ENCODE measurements at regions not wholly inside any gene's neighbourhood (a gene's known extent, or its start where the extent isn't known, plus 50 kb on each side); places are given as distances from the start of the nearest gene placed in this dataset.

GRCh38 chr10:28805390-28805789, 128.1 kb downstream of the BAMBI start:
- H3K4me1 Mint-ChIP-seq (ENCODE audit: low read depth, unreplicated experiment) = peaks cover 10% of the 10 kb centered on the region
- no peaks in the 10 kb centered on the region for H3K9me3 Mint-ChIP-seq (ENCODE audit: unreplicated experiment)
- TF ChIP-seq CTCF (IDR thresholded peaks at IDR 0.05; ENCODE audit: partially characterized antibody, unreplicated experiment) = no peak

GRCh38 chr10:28806488-28806941, 129.2 kb downstream of the BAMBI start:
- Mint-ChIP-seq H3K4me3 (ENCODE audit: unreplicated experiment) (no peak overlapping the region), H3K27ac (ENCODE audit: unreplicated experiment) (no peak overlapping the region), H3K4me1 (ENCODE audit: low read depth, unreplicated experiment) (peaks cover 10% of the 10 kb centered on the region), H3K36me3 (ENCODE audit: unreplicated experiment) (no peaks in the 10 kb centered on the region), H3K9me3 (ENCODE audit: unreplicated experiment) (no peaks in the 10 kb centered on the region), H3K27me3 (ENCODE audit: unreplicated experiment) (peaks cover 2% of the 10 kb centered on the region)
- no peak for TF ChIP-seq CTCF (IDR thresholded peaks at IDR 0.05; ENCODE audit: partially characterized antibody, unreplicated experiment)
- no peak for DNase-seq

More at GRCh38 chr10:28805390-28805789, 128.1 kb downstream of the BAMBI start:
- Mint-ChIP-seq H3K27ac (ENCODE audit: unreplicated experiment) (no peak overlapping the region), H3K27me3 (ENCODE audit: unreplicated experiment) (no peaks in the 10 kb centered on the region), H3K4me3 (ENCODE audit: unreplicated experiment) (no peak overlapping the region), H3K36me3 (ENCODE audit: unreplicated experiment) (no peaks in the 10 kb centered on the region)
- no peak for DNase-seq

DNA sequence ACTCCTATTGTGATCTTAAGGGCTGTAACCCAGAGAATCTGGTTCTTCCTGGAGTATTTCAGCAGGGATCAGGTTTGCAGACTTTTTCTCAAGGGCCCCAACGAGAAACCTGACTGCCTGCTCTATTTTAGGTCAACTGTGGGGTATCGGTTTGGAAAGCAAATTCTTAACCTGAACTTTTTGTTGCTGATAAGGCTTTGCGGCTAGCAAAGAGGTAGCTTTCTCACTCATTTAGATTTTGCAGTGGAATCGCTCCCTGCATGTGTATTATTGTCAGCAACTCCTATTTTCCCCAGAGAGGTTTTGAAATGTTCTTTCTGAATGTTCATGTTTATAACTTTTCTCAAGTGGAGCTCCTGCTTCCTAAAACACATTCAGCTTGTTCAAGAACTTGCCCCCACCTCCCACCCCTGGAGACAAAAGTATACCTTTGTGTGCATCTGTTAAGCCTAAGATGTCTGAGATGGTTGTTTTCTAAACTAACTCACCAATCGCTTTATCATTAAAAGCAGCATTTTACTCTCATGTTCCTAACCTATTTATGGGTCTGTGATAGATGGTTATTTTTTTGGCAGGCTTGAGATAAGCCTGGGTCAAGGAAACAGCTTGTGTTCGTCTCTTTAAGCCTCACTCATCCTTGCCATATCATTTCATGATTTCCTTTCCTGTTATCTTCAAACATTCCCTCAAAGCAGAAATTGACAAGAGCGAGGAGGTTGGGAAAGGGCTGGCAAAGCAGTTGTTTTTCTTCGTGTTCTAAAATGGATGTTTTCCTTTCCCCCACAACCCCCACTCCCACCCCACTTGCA, 129.8 kb downstream of the BAMBI start:
- no peak for TF ChIP-seq CTCF (IDR thresholded peaks at IDR 0.05; ENCODE audit: partially characterized antibody, unreplicated experiment)
- H3K4me1 Mint-ChIP-seq (ENCODE audit: low read depth, unreplicated experiment) = peaks cover 10% of the 10 kb centered on the region
- H3K27ac Mint-ChIP-seq (ENCODE audit: unreplicated experiment) = no peak overlapping the region
- no peaks in the 10 kb centered on the region for H3K36me3 Mint-ChIP-seq (ENCODE audit: unreplicated experiment)
- no peak for DNase-seq
- H3K9me3 Mint-ChIP-seq (ENCODE audit: unreplicated experiment) = no peaks in the 10 kb centered on the region
- peaks cover 2% of the 10 kb centered on the region for H3K27me3 Mint-ChIP-seq (ENCODE audit: unreplicated experiment)
- H3K4me3 Mint-ChIP-seq (ENCODE audit: unreplicated experiment) = no peak overlapping the region

DNA sequence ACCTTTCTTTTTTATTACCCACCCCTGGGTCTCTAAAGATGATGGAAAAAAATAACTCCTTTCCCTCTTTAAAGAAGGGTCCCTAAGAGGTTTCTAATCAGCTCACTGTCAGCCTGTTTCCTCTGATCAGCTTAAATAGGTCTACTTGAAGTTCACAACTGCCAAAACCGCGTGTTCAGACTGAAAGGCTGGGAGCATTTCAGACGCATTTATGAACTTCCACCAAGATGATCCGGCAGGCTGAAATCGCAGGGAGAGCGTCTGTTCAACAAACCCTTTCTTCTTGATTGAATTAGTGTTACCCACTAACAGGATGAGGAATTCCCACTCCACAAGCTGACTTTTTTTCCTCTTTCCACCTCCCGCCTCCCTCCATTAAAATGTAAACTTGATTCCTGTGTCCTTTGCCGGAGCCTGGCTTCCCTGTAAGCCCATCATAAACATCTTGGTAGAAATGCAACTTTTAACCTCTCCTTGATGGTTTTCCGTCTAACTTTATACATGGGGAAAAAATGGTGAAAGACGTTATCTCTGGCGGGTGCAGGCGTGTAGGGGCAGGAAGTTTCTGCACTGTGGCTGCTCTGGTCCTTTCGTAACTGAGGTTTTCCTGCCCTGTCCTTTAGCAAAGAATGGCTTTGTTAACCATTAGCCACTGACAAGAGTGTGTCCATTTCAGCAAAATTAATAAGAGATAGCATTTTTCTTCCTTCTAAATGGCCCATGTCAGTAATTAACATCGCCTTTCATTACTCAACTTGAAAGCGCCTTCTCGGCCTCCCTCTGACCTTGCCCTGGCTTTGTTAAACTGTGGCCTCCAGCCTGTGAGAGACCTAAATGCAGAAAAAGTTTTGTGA, 130.7 kb downstream of the BAMBI start:
- no peak overlapping the region for H3K4me3 Mint-ChIP-seq (ENCODE audit: unreplicated experiment)
- H3K27me3 Mint-ChIP-seq (ENCODE audit: unreplicated experiment) = peaks cover 2% of the 10 kb centered on the region
- no peaks in the 10 kb centered on the region for H3K36me3 Mint-ChIP-seq (ENCODE audit: unreplicated experiment)
- DNase-seq = no peak
- no peak overlapping the region for H3K27ac Mint-ChIP-seq (ENCODE audit: unreplicated experiment)
- no peak for TF ChIP-seq CTCF (IDR thresholded peaks at IDR 0.05; ENCODE audit: partially characterized antibody, unreplicated experiment)
- peaks cover 10% of the 10 kb centered on the region for H3K4me1 Mint-ChIP-seq (ENCODE audit: low read depth, unreplicated experiment)
- no peaks in the 10 kb centered on the region for H3K9me3 Mint-ChIP-seq (ENCODE audit: unreplicated experiment)
